Sciatic nerve (tissue), 2 donors: ENCODE measurements at regions not wholly inside any gene's neighbourhood (a gene's known extent, or its start where the extent isn't known, plus 50 kb on each side); places are given as distances from the start of the nearest gene placed in this dataset.

Experiments
- ATAC-seq: fragments of 200-7000 bp; cut with Tn5 transposase; one replicate; pipeline ENCODE4 v1.9.1; 2020; ENCODE audit warnings: mild to moderate bottlenecking, moderate library complexity
- DNase-seq: peaks from one replicate; pipeline ENCODE4 v3.0.0-alpha.2; 2020; ENCODE audit warnings: low spot score
- intact Hi-C: fragments of 100-400 bp; cut with DNase I; formaldehyde crosslinking; loops from one replicate; pipeline ENCODE4 v1.14.2; 2022
- donor health status: DM: no; HTN: no; CAD: no.
- donor health status: DM: no; HTN: no; CAD: no.

DNA sequence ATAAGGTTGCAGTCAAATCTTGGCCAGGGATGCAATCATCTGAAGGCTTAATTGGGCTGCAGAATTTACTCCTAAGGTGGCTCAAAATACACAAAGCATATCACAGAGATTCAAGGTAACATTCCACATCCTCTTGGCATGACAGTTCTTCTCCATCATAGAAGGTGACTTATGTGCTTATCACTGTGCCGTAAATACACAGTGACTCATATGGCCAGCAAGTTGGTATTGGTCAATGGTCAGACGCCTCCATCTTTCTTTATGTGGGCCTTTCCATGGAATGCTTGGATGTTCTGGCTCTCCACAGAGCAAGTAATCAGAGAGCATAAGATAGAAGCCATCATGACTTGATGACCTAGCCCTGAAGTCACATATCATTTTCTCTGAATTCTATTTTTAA is 168.8 kb upstream of the ST8SIA2 start:
- intact Hi-C loops = loop anchor here (5.0 kb wide), 1 partner anchor 583 kb away; no protein-coding TSS in a partner anchor
- no peak for DNase-seq
- ATAC-seq = no peak

DNA sequence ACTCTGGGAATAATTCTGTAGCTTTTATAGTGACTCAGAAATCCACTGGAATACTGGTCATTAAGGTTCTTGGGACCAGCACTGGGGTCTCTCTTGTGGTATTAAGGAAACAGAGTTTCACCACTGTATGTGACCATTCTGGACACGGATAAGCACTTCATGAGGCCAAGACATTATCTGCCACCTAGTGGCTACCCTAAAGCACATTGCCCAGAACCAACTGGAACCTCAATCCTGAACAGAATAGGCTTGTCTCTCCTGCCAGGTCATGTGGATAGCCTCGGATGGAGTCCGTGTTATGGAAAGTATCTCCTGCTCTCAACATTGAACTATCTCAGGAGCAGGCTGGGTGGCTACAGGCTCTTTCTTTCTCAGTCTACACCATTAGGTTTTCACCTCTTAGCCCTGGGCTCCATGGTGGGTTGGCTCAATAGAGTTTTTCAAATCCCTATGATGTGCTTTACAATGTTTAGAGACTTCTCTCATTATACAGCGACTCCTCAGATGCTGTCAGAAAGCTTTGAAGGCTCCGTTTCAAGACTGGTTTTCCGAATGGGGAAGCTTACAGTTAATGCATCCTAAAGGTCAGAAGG is 167.6 kb upstream of the ST8SIA2 start:
- no peak for DNase-seq
- peak; percentile 74 for ATAC-seq

DNA sequence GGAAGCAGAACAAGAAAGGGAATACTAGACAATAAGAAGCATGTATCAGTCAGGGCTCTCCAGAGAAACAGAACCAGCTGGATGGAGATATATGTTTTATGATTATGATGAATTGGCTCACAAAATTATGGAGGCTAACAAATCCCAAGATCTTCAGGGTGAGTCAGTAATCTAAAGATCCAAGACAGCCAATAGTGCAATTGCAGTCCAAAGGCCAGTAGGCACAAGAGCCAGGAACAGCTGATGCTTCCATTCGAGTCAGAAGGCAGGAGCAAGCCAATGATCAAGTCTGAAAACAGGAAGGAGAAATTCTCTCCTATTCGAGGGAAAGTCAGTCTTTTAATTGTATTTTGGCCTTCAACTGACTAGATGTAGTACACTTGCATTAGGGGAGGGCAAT is 164.9 kb upstream of the ST8SIA2 start:
- intact Hi-C loops = no loop called here
- ATAC-seq = no peak

More for the DNA sequence above, 167.6 kb upstream of the ST8SIA2 start:
- intact Hi-C loops = no loop called here

DNA sequence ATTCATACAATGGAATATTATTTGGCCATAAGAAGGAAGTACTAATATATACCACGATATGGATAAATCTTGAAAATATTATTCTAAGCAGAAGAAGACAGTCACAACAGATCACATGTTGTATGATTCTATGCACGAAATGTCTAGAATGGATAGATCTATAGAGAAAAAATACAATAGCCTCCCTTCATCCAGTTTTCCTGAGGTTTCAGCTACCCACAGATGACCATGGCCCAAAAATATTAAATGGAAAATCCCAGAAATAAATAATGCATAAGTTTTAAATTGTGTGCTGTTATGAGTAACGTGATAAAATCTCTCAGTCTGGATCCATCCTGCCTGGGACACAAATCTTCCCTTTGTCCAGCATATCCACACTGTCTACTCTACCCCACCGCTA is 162.2 kb upstream of the ST8SIA2 start:
- ATAC-seq (no peak), DNase-seq (no peak)
- intact Hi-C loops = no loop called here

More for the DNA sequence above, 164.9 kb upstream of the ST8SIA2 start:
- DNase-seq = no peak

DNA sequence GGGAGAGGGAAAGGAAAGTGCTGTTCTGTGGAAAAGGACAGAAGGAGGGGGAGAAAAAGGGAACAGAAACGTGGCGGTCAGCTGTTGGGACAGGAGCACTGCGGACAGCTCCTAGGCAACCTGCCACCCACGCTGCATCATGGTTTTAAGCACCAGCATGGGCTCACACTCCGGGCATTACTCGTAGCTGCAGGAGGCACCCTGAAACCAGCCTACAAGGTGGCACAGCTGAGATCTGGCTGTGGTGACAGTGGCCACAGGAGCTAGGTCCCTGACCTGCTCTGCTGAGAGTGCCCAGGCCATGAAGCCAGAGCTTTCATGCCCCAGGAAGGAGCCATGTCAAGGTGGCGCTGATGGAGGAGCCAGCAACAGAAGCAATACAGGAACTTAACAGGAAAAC is 161.4 kb upstream of the ST8SIA2 start:
- no peak for DNase-seq
- intact Hi-C loops = no loop called here
- no peak for ATAC-seq

DNA sequence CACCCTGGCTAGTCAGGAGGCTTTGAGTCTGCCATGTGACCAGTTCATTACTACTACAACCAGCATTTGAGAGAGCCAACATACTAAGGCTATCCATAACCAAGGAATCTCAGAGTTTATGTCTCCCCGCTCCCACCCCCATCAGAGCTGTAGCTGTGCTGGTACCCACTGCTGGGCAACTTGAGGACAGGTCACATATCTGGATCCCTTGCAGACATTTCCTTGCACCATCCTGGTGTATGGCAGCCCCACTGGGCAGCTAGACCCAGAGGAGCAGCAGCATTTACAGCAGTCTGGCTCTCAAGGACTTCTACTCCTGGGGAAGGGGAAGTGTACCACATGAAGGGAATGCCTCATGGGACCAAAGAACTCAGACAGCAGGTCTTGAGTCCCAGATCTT is 160.8 kb upstream of the ST8SIA2 start:
- no peak for ATAC-seq
- DNase-seq = no peak
- intact Hi-C loops = no loop called here

DNA sequence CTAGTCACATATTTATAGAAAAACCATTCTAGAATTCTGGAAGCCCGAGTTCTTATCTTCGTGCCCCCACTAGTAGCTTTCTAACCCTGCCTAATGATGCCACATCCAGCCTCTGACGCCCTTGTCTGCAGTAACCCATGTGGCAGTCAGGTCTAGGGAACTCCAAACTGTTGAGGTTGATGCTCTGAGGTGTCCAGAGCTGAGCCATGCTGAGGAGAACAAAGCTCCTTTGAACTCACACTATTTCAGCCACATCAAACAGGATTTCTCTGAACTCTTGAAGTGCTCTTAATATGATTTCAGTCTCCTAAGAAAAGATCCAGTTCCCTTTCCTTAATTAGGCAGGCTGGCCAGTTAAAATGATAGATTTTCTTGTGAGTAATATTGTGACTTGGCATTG is 150.5 kb upstream of the ST8SIA2 start:
- DNase-seq (no peak), ATAC-seq (no peak)
- intact Hi-C loops = no loop called here

DNA sequence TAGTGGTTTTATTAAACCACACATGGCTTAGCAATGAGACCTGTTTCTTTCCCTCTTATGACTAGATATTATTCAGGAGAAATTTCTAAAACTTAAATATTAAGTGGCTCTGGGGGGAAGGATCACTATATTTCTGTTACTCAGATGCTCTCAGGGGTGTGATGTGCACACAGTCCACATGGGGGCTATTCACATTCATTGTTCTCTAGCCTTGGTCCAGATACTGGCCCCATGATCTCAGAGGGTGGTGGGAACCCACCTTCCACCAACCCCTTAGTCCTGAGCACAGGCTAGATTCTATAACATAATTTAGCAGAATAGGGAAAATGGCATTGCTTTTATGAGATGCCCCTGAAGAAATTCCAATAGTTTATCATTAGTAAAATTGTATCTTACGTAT is 149.0 kb upstream of the ST8SIA2 start:
- no peak for ATAC-seq
- no peak for DNase-seq
- intact Hi-C loops = no loop called here

DNA sequence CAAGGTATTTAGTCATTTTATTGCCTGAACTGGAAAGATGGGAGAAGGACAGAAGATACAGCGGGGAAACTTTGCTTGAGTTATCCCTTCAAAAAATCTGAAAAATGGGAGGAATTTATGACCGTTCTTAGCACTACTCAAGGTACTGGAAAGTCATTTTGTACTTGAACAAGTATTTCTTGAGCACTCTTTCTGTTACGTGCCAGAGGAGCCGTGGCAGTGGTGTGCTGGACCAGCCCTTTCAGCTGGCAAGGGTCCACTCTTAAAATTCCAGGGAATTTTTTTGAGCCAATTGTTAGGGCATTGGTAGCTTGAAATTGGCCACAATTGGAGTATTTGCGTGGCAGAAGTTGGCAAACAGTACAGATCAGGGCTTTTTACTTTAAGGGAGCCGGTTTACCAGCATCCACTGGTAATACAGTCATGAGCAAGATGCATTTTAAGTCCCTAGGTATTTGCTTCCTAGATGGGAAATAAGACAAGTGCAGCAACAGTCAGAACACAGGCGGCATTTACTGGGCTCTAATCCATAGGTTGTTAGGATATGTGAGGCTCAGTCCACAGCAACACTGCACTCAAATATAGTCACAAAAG is 145.9 kb upstream of the ST8SIA2 start:
- intact Hi-C loops = no loop called here
- no peak for DNase-seq
- ATAC-seq = no peak

DNA sequence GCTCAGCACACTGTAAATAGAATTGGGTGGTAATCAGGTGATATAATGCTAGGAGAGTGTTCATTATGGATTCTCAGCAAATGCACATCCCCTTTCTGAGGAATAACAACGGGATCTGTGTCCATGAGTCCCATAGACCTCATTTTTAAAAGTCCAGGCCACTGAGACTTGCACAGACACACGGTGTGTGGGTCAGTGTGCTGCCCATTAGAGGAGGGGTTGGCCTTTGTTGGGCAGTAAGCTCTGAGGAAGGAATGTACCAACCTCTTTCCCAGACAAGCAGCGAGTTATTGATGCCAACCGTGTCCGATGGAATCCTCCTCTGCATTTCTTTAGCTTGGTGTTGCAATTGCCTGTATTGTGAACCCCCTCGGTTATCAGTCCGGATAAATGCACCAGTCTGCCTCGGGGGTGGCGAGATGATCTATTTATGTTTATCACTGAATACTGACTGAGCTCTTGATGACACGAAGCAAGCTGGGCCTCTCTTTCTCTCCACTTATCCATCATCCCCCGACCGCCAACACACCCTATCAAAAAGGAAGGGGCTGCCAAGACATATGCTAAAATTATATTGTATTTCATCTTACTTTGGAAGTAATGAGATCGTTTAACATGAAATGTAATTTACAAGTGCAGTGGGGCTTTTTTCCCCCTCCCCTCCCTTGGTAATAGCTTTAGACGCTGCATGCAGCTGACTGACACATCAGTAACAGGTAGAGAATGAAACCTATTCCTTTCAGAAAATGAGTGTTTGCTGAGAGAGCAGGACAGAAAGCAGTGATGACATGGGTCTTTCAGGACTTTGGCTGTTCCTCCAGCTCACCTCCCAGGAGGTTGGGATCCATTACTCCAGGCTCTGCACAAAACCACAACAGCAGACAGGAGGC is 126.6 kb upstream of the ST8SIA2 start:
- DNase-seq = no peak
- intact Hi-C loops = no loop called here
- no peak for ATAC-seq

DNA sequence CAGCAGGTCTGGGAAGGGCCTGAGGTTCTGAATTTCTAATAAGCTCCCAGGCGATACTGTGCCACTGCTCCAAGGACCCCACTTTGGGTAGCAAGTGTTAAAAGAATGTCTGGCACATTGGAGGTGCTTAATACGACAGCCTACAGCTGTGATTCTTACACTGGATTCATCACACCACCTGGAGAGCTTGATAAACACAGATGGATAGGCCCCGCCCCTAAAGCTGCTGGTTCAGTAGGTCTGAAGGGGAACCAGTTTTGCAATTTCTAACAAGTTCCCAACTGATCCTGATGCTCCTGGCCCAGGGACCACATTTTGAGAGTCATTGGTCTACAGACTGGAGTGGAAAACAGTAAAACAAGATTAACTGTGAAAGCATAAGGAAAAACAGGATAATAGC is 124.8 kb upstream of the ST8SIA2 start:
- intact Hi-C loops = no loop called here
- DNase-seq = no peak
- no peak for ATAC-seq

DNA sequence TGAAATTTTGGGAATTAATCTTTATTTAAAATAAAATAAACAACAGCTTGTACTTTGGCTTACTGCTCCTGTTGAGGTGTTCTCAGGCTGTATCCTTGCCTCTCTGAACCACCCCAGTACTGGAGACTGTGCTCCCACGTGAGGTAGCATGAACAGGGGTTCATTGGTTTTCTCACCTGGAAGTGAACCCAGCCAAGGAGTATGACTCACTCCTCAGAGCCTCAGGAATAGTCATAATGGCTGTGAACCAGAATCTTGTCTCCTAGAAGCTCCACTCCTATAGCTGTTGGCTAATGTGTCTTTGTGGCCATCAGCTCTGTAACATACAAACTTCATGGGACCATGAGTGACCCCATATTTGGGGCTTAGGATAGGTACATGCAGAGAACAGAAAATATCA is 122.5 kb upstream of the ST8SIA2 start:
- no peak for DNase-seq
- intact Hi-C loops = no loop called here
- no peak for ATAC-seq

DNA sequence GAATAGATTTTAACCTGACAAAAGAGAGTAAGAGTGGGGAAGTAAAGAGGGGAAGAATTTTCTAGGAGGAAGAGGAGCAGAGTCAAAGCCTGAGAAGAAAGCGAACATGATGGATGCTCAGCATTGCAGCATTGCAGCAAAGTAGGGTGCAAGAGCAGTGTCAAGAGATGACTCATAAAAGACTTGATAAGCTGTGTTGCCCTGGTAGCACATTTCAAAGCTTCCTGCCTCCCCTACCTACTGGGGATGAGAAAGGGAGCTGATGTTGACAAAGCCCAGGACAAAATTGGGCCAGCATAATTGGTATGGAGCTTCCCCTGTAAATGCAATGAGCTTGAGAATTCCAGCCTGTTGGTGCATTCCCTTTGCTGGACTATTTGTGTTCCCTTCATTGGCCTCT is 121.6 kb upstream of the ST8SIA2 start:
- intact Hi-C loops = no loop called here

DNA sequence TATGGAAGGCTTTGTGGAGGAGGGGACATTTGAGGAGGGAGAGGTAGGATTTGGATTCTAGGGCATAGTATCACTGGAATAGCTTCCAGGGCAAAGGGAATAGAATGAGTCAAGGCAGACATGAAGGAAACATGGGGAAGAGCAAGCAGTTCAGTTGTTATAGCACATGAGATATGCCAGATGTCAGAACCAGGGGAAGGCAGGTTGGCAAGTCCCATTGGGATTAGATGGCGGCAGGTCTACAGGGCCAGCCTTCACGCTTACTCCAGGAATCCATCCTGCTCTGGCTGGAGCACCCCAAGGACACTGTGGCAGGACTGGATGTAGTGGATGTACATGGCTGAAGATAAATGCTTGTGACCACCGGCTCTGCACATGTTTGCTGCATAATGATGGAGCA is 120.4 kb upstream of the ST8SIA2 start:
- ATAC-seq = no peak
- DNase-seq = no peak
- intact Hi-C loops = no loop called here

More for the DNA sequence above, 121.6 kb upstream of the ST8SIA2 start:
- ATAC-seq = no peak
- no peak for DNase-seq

DNA sequence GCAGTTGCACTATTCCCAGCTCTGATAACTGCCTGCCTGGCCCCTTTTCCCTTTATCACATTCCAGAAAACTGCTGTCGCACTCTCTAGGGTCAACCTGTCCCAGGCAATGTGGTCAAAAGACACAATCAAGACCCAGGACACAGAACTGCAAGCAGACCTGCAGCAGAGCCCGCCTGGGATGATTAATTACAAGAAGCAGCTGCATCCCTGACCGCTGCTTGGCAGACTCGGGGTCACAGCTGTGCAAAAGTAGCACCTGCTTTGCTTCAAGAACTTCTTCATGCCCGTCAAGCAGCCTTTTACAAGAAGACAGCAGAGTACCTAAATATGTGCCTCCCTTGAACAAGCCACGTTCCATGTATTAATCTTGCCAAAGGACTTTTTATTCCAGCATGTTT is 120.0 kb upstream of the ST8SIA2 start:
- ATAC-seq (no peak), DNase-seq (no peak)
- intact Hi-C loops = no loop called here

DNA sequence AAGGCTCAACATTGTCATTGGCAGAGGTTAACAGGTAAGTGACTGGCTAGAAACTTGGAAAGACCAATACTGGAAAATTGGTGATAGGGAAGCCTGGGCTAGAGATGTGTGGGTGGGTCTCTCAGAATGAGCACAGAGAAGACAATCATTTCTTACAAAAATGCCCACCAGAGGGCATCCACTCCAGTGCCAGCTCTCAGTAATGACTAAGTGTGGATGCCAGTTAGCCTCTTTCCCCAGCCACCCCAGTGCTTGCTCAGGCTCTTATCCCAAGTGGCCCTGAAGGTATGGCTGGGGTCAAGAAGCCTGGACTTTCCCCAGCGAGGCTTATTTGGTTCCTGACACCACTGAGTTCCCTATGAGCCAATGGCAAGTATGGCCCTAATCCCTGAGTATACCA is 115.9 kb upstream of the ST8SIA2 start:
- DNase-seq (no peak), ATAC-seq (no peak)
- intact Hi-C loops = no loop called here

DNA sequence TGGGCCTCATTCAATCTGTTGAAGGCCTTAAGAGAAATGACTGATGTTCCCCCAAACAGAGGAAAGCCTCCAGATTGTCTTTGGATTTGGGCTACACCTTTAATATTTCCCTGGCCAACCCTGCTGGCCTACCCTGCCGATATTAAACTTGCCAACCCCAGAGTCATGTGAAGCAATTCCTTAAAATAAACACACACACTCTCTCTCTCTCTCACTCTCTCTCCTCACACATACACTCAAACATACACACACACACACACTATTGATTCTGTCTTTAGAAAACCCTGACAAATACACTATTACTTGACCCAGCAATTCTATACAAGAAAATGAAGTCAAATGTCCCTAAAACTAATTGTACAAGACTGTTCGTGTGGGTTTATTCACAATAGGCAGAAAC is 109.9 kb upstream of the ST8SIA2 start:
- ATAC-seq (no peak), DNase-seq (no peak)
- intact Hi-C loops = no loop called here

DNA sequence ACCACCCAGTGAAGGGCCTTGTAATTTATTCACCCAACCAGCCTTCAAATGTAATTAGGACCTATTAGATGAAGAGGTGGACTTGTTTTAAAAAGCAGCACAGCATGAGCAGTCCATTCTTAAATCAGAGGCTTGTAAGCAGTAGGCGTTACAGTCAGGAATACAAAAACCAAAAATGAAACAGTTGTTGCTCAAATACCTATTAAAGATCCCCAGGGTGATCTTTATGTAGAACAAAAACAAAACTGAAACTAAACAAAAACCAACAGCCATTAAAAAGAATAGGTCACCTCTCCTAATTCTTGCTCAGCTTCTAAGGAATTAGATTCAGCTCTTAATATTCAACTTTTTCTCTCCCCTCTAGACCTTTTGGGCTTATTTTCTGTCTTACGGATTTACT is 104.9 kb upstream of the ST8SIA2 start:
- DNase-seq (no peak), ATAC-seq (no peak)

DNA sequence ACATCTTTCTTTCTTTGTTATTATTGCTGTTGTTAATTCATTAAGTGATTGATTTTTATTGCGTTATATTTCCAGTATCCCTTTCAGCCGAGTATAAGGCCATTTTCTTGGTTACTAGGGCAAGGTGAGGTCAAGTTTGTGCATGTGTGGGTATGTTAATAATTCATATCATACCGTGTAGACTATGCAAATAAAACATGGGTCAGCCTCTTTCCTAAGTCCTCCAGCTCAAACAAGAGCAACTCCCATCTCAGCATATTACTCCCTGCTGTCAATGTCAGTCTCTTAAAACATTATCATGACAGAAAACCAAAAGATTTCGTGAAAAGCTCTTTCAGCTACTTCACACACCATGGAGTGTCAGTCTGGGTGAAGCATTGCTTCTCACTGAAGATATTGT is 103.9 kb upstream of the ST8SIA2 start:
- intact Hi-C loops = no loop called here
- ATAC-seq = no peak
- DNase-seq = no peak

More for the DNA sequence above, 104.9 kb upstream of the ST8SIA2 start:
- intact Hi-C loops = no loop called here

DNA sequence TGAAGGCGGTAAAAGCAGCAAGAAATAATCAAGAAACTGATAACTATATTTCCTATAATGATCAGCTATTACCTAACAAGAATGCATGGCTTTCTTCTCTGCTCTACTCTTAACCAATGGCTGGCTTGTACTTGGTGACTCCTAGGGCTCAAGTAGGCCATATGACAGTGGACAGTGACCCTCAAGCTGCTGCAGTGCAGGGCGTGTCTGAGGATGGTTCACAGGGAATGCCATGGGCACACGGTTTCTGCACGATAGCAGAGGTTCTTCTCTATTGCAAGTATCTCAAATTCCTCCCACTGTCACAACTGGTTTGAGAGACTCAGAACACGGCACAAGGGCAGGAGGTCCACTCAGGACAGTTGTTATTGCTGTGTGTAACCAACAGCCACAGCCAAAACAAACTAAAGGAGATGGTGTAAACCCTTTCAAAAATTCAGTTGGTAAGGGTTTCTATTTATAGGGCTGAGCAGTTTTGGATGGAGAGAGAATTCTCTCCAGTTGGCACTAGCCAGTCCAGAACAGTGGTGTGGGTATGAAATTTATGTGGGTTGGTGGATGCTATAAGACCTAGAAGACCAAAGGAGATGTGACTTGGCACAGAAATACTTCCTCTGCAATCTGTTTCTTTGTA is 103.2 kb upstream of the ST8SIA2 start:
- ATAC-seq (no peak), DNase-seq (no peak)
- intact Hi-C loops = no loop called here
